Amygdala (tissue), 56 donors: ENCODE measurements at regions not wholly inside any gene's neighbourhood (a gene's known extent, or its start where the extent isn't known, plus 50 kb on each side); places are given as distances from the start of the nearest gene placed in this dataset.
A peak's percentile ranks its signal among the peaks of the same experiment; 100 is the strongest.

Experiments used
- DNase-seq, 56 donors: peaks; one replicate each; lab custom pipeline; 2025; lab: John Stamatoyannopoulos, UW

DNA sequence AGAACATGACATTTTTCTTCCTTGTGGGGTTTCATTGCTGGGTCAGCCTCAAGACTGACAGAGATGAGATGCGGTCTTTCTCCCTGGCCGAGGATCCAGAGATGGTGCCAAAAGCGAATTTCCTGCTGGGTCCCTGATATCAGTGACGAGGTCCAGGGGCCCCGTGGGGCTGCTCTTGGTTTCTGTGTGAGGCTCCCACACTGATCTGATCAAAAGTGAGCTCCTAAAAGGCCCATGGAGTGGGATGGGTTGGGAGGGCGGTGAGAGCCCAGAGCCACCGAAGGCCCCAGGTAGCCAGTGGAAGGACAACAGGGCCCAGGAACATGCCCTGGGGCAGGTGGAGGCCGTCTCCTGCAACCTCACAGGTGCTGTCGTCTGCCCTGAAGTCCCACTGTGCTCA is 208.4 kb upstream of the CDH4 start:
- DNase-seq, result no peak

DNA sequence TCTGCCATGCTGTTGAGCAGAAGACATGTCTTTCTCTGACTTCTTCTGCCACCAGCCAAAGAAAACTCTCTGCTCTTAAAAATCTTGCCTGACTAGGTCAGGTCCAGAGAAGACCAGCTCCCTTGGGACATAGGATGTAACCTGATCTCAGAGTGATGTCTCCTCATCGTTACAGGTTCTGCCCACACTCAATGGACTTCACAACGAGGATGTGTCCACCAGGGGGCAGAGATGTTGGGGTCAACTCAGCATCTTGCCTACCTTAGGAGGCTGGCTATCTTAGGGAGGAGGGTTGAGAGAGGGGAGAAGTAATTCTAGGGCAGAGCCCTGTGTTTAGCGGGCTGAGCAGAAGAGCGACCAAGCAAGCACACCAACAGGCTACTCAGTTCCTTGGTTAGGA is 207.6 kb upstream of the CDH4 start:
- DNase-seq, result no peak

DNA sequence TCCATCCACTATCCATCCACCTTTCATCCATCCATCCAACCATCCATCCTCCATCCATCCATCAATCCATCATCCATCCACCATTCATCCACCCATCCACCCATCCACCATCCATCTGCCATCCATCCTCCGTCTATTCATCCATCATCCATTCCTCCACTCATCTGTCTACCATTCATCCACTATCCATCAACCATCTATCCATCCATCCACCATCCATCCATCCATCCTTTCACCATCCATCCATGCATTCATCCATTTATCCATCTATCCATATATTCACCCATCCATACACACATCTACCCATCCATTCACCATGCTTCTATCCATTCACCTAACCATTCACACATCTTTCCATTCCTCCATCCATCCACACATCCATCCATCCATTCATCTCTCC is 207.0 kb upstream of the CDH4 start:
- no peak for DNase-seq

DNA sequence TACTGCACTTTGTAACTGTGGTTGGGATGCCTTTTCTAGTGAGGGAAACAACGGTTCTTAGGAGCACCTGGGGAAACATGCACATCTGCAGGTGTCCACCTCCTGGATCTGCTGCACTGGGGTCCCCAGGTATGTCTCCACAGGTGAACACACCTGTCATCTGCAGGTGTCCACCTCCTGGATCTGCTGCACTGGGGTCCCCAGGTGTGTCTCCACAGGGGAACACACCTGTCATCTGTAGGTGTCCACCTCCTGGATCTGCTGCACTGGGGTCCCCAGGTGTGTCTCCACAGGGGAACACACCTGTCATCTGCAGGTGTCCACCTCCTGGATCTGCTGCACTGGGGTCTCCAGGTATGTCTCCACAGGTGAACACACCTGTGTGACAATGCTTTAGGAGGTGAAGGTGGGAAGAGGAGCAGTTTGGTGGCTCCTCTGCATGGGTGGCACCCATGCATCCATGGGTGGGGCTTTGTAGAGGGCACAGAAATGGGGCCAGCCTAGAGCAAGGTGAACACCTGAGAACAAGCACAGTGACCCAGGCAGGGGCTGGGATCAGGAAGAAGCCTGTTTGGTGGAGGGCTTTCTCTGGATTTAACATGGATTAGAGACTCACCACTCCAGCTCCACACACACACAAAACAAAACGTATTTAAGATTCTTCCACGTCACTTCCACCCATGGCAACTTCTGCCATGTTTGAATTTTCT is 206.0 kb upstream of the CDH4 start:
- DNase-seq, result peak in 10 of 56 donors; percentile 2 to 59 (median 37)

DNA sequence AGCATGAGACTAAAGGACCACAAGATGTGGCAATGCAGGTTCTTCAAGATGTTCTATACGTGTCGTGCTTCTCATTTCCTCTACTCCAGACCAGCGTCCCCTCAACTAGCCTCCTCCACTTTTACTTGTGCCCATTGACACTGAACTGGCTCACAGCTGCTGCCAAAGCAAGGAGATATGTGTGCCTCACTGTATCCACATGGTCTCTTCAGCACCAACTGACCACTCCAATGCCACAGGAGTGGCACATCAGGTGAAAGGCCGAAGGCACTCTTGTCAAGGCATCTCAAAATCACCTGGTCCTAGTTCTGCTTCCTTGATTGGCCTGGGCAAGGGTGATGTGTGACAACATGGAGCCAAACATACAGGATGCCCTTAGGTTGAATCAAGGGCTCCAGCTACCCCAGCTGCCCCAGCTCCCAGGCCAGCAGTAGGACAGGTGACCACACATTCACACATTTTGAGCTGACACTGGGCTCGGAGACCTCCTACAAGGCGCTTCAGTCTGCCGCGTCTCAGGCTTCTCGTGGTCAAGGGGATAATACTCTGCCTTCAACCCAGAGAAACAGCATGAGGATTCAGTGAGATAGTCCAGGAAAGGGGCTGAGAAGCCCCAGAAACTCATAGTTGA is 205.2 kb upstream of the CDH4 start:
- DNase-seq, result no peak

DNA sequence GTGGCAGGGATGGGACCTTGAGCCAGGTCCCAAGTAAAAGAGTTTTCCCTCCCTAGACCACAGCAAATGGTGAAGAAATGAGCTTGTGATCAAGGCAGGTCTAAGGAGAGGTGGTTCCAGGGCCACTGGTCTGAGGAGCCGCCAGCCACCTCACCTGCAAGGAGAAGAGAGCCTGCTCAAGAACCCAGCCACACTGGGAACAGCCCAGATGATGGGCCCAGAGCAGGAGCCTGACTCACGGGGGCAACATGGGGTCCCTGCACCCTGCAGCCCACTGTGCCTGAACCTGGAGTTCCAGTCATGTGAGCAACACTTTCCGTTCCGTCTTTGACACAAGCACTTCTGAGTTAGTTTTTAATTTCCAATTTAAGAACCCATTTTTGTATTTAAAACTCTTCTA is 204.5 kb upstream of the CDH4 start:
- DNase-seq, result no peak

DNA sequence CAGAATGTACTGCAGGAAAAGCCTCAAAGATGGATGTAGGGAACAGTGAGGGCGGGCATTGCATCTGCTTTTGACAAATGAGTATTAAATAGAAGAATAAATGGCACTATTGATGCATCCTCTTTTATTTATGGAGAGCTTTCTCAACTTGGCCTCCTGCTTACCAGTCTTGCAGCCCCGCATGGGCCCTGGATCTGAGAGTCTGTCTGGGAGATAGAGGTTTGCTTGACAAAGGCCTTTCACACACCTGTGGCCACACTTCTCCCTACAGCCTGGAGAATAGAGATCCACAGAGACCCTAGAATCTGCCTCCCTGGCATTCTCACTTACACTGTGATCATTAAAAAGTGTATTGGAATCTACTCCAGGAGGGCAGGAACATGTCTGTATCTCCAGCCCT is 203.8 kb upstream of the CDH4 start:
- DNase-seq, result no peak

DNA sequence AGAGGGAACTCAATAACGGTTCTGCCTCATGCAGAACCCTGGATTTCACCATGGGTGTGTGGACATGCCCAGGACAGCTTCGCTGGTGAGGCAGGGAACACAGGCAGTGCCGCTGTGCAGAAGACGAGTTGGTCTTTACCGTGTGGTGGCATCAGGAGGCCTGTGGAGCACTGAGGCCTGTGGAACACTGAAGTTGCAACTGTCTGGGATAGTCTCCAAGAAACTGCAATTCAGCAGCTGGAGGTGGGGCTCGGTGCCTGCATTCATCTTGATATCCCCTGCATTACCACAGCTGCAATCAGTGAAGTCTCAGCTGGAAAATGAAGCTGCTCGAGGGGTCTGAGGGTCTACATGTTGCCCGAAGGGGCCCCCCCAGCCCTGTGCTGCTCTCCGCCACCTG is 202.4 kb upstream of the CDH4 start:
- DNase-seq, result no peak

DNA sequence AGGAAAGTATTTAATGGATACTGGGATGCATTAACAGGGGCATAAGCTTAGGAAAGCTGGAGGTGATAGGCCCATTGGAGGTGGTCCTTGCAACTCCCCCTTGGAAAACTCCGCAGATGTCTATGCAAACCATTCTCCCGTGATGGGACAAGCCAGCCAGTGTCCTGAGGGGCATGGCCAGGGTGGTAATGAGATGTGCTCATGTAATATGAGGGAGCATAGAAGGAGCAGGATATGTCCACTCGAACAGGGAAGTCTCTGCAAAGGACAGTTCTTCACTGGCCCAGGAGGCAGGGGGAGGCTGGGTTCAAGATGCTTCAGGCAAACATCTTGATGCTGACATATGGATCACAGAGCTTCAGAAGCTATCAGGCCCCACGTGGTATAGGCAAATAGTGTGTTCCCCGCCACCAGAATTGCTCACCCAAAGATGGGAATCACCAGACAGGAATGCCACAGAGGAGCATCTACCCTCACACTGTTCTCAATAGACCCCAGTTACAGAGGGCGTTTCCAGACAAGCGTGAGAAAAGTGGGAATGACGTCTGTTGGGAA is 201.6 kb upstream of the CDH4 start:
- no peak for DNase-seq

DNA sequence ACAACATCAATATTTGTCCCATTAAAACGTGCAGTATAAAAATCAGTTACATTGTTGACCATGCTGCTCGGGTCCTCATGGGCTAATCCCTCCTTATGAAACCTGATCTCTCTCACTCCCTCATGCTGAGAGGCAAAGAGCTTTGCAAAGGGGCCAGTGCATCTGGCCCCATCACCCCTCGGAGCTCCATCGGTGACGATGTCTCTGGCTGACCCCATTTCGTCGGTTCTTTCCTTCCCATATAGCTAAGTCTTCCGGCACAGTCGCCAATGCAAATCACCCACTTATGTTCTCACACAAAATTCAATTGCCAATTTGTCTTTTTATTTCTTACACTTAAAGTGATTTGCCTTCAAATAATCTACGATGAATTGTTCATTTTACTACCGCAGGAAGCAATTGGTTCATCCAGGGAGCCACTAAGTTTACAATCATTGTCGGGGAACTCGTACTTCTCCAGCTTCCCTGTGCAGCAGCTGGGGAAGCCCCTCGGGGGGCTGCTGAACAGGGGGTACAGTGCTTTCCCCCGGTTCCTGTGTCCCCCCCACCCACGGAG is 199.8 kb upstream of the CDH4 start:
- DNase-seq, result no peak

DNA sequence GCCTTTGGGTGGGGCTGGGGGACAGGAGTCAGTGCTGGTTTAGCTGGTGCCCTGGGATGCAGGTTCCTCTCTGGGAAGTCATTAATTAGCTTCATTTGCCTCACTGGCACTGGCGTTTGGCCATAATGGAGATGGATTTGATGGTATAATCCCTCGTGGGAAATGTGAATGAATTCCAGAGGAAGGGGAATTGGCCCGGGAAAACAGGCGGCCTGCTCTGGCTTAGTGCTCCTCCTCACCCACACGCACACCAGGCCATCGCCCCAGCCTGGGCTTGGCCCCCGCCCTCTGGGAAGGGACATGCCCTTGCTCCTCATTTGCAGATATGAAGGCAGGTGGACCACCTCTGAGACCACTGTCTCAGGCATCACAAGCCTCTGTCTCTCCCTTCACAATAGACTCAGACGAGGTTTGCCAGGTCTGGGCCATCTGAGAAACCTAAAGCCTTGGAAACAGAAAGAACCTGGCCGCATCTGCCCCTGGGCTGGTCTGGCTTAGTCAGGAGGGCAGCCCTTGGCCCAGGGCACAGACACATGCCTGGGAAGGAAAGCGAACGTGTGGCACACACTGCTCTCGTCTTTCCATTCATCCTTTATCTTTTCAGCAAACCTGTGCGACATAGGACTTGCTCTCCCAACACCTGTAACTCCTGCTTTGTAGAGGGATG is 199.2 kb upstream of the CDH4 start:
- DNase-seq, result no peak

DNA sequence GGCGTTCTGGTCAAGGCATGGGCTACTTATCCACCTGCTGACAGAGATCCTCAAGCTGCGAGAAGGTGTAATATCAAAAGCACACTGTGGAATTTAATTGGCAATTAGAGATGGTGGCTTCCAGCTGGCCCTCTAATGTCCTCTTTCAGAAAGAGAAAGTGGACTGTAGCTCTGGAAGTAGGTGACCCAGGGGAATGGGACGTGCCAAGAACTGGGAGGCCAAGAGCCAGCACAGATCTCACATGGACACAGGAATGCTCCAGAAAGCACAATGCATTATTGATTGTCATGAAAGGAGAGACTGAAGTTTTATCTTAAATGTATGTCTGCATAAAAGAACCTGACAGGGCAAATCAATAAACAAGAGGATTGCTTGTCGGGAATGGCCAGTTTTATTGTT is 198.6 kb upstream of the CDH4 start:
- no peak for DNase-seq

DNA sequence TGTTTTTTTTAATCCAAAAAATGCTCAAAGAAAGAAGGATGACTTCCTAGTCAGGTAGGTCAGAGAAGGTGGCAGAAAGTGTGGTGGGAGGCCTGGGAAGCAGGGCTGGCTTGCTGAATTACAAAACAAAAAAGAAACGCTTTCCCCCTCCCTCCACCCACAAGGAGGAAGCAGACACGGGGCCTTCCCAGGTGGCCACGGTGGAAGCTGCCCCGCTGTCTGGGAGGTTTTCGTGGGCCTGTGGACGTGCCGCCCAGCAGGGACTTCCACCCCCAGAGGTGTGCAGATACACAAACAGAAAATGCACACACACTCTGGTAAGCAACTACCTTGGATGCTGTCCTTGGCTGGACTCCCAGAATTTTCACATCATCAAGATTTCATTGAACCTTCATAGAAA is 198.2 kb upstream of the CDH4 start:
- DNase-seq, result no peak

DNA sequence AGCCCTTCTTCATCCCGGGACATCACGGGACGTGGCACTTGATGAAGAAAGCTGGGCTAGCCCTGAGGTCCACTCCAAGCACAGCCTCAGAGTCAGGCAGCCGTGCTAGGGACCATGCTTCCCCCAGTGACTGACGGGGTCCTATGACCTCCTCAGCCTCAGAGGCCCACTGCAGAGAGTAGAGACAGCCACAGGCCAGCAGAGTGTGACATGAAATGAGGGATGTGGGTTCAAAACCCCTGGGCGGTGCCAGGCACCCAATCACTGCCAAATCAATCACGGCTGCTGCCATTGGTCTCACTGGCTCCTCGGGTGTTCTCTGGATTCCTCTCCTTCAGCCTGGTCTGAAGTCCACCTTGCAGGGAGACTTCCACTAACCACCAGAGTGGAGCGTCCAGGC is 197.7 kb upstream of the CDH4 start:
- DNase-seq, result no peak

DNA sequence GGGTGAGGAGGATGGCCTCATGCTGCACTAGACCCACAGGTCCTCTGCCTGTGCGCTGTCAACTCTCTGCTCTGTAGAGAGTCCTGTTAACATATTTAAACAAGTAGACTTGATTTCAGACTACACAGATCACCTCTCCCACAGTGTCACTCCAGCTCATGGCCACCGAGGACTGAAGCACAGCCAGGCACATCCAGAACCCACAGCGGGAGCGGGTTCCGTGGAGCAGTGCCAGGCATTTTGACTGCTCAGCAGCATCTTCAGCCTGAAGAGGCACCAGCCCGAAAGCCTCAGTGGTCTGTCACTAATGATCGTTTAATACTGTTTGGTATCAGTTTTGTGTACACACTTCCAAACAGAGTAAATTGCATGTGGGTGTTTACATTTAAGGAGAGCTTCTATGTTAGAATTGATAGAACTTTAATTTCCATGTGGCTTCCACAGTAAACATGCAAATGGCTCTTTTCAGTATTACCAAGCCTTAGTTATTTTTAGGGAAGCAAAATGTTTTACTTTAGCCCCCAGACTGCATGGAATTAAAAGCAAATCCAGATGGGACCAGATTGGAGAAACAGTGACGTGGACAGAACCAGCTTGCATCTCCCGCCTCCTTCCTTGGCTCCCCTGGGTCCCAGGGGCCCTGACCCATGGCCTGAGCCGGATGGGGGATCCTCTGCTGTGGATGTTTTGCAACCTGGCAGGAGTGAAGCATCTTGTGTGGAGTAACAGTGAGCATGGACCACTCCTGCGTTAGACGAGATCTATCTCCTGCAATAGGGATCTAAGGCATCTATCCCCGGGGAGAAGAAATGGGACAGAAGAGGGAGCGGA is 196.7 kb upstream of the CDH4 start:
- no peak for DNase-seq

DNA sequence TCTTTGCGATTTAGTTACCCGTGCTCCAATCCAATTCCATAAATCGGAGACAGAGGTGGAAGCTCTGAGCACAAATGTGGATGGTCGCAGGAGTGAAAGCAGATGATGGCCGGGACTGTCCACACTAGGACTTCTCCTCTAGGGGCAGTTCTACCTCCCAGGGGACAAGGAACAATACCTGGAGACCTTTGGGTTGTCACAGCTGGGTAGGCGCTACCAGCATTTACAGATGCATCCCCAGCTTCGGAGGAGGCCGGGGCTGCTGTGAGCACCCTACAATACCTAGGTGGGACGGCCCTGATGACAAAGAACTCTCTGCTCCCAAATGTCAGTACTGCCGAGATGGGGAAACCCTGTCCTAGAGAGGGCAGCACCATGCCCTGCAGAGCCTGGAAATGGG is 195.9 kb upstream of the CDH4 start:
- no peak for DNase-seq

DNA sequence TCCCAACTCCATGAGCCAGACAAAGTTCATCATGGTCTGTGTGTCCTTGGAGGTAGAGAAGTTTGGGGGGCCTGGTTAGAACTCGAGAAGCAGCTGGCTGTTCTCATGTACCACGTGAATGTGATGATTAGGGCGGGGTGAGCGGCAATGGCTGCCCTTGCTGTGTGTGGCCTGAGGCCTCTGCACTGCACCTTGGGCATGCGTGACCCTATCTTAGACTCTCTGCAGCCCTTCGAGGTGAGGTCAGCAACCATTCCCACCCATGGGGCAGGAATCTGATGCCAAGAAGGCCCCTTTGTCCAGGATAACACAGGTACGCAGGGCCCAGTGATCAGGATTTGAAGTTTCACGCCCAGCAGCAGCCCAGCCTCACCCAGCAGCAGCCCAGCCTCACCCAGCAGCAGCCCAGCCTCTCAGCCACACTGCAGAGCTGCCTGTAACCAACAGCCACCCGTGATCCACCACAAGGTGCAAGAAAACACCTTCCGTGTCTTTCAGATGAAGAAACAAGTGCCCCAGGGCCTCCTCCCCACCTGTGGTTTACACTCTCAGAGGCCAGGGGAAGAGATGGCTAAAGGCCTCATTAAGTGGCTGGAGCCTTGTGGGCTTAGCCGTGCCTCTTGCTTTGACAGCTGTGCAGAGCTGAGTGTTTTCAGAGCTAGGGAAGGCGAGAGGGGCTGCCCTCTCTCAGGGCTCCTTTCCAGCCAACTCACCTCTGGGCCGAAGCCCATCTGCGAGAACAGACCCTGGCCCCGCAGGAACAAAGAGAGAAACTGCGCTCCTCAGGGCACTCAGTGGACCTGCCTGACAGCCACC is 195.2 kb upstream of the CDH4 start:
- no peak for DNase-seq

DNA sequence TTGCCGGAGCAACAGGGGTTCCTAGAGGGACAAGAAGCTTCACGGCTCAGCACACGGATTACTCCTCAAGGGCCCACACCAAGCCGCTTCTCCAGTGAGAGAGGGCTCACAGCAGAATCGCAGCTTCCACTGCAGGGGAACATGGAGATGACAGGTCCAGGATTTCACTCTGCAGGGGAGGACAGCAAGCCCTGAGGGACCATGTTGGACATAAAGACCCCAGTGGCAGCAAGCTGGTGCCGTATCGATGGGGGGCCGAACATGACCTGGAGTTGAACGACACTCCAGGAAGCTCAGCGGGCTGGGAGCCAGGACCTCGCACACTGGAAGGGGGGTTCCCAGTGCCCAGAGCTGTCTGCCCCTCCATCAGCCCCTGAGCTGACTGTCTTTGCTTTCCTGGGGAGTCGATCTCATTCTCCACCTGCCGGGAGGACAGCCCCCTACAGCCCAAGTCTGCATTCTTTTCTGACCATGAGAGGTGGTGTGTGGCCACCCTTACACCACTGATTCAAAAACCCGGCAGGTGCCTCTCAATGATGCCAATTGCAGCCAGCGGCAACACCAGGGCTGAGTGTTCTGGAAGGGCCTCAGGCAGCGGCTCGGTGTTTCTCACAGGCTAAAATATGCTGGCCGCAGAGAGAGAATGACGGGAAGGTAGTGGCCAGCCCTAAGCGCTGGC is 194.5 kb upstream of the CDH4 start:
- no peak for DNase-seq

DNA sequence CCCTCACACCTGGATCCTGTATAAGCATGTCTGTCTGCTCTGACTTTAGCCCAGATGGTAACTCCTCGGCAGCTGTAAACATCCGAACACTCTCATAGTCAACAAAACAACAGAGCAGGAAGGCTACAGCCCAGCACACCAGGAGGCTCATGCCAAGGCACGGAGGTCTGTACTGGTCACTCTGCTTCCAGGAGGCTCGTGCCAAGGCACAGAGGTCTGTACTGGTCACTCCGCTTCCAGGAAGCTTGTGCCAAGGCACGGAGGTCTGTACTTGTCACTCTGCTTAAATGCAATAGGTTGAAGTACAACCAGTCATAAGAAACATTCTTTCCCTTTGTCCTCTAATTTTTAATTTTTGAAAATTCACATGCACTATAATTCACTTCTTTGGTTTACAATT is 190.1 kb upstream of the CDH4 start:
- DNase-seq, result no peak
